Caco-2 (cell line): ENCODE measurements at regions not wholly inside any gene's neighbourhood (a gene's known extent, or its start where the extent isn't known, plus 50 kb on each side); places are given as distances from the start of the nearest gene placed in this dataset.

Experiments used
- BruUV-seq: library from RNA; stranded (reverse); fragments of 400-500 nt; replicated peaks from 2 replicates; lab custom pipeline; 2021; lab: Mats Ljungman, UMichigan
- CTCF ChIA-PET: fragments of 300-600 bp; sonication (Branson Sonifier 250); formaldehyde crosslinking; loops from one replicate; lab custom pipeline; 2022; ENCODE audit warnings: antibody characterized with exemption; lab: Charles Lee
- POLR2A ChIA-PET: fragments of 300-600 bp; sonication (Branson Sonifier 250); formaldehyde crosslinking; loops from one replicate; lab custom pipeline; 2022; ENCODE audit warnings: antibody characterized with exemption; lab: Charles Lee
- DNase-seq, 2 experiments: peaks; one replicate each; pipeline versions ENCODE4 v3.0.0 to v3.0.0-alpha.2; 2020 to 2022
- H3K27me3 ChIP-seq: replicated peaks from 2 replicates; pipeline ENCODE4 v1.6.0; 2011; ENCODE audit warnings: low read length; ENCODE audit not compliant: control insufficient read depth, insufficient read depth
- H3K36me3 ChIP-seq: 2 replicates; pipeline ENCODE4 v1.5.1; 2011; ENCODE audit warnings: low read length; ENCODE audit not compliant: control insufficient read depth, insufficient read depth
- H3K4me1 ChIP-seq: fragments of 250-450 bp; sonication (Bioruptor Pico); 2 replicates; pipeline ENCODE4 v1.5.1; 2020; ENCODE audit warnings: mild to moderate bottlenecking
- H3K4me3 ChIP-seq: 2 replicates; pipeline ENCODE4 v1.5.1; 2011; ENCODE audit warnings: low read depth, mild to moderate bottlenecking, control low read depth, low read length
- H3K9me3 ChIP-seq: fragments of 250-450 bp; sonication (Bioruptor Pico); 2 replicates; pipeline ENCODE4 v1.5.1; 2020; ENCODE audit warnings: mild to moderate bottlenecking, moderate library complexity
- H3K27ac Mint-ChIP-seq: one replicate; pipeline ENCODE4 v1.8.0; 2022; ENCODE audit warnings: mixed read lengths; ENCODE audit not compliant: unreplicated experiment
- H3K27me3 Mint-ChIP-seq: one replicate; pipeline ENCODE4 v1.8.0; 2022; ENCODE audit warnings: mixed read lengths; ENCODE audit not compliant: insufficient read depth, unreplicated experiment
- H3K36me3 Mint-ChIP-seq: one replicate; pipeline ENCODE4 v1.8.0; 2022; ENCODE audit warnings: mild to moderate bottlenecking, mixed read lengths; ENCODE audit not compliant: insufficient read depth, unreplicated experiment
- H3K4me1 Mint-ChIP-seq: one replicate; pipeline ENCODE4 v1.8.0; 2022; ENCODE audit warnings: low read depth, mixed read lengths; ENCODE audit not compliant: unreplicated experiment
- H3K4me3 Mint-ChIP-seq: one replicate; pipeline ENCODE4 v1.8.0; 2022; ENCODE audit warnings: mild to moderate bottlenecking, moderate library complexity, mixed read lengths; ENCODE audit not compliant: unreplicated experiment
- H3K9me3 Mint-ChIP-seq: one replicate; pipeline ENCODE4 v1.8.0; 2022; ENCODE audit warnings: mixed read lengths; ENCODE audit not compliant: unreplicated experiment
- intact Hi-C: fragments of 100-400 bp; cut with micrococcal nuclease; formaldehyde crosslinking; loops from one replicate; pipeline ENCODE4 v1.10.0; 2022; ENCODE audit not compliant: unreplicated experiment
- TF ChIP-seq, protein P1 (sequence below), 2 experiments: fragments of 200-600 bp in 1 of 2; IDR thresholded peaks; 1 replicate in 1 of 2; 2 replicates in 1 of 2; pipeline versions ENCODE4 v1.5.1 to v1.8.0; 2011 to 2022; ENCODE audit warnings: antibody characterized with exemption in 1 of 2, control low read depth in 1 of 2, inconsistent platforms in 1 of 2, low read depth in 1 of 2, low read length in 1 of 2, mild to moderate bottlenecking in 1 of 2, moderate library complexity in 1 of 2; ENCODE audit not compliant: insufficient read depth in 1 of 2, severe bottlenecking in 1 of 2, unreplicated experiment in 1 of 2

- Histone ChIP-seq H3K27me3 (no peaks in the 10 kb centered on the region), H3K9me3 (no peaks in the 10 kb centered on the region), H3K4me3 (no peak overlapping the region), H3K36me3 (no peaks in the 10 kb centered on the region; the same call in 1 of the 2 replicates), H3K4me1 (peaks cover 22% of the 10 kb centered on the region)
- DNase-seq, result peak; percentile 90 to 91
- H3K9me3 Mint-ChIP-seq, result no peaks in the 10 kb centered on the region
- TF ChIP-seq, protein P1, sequence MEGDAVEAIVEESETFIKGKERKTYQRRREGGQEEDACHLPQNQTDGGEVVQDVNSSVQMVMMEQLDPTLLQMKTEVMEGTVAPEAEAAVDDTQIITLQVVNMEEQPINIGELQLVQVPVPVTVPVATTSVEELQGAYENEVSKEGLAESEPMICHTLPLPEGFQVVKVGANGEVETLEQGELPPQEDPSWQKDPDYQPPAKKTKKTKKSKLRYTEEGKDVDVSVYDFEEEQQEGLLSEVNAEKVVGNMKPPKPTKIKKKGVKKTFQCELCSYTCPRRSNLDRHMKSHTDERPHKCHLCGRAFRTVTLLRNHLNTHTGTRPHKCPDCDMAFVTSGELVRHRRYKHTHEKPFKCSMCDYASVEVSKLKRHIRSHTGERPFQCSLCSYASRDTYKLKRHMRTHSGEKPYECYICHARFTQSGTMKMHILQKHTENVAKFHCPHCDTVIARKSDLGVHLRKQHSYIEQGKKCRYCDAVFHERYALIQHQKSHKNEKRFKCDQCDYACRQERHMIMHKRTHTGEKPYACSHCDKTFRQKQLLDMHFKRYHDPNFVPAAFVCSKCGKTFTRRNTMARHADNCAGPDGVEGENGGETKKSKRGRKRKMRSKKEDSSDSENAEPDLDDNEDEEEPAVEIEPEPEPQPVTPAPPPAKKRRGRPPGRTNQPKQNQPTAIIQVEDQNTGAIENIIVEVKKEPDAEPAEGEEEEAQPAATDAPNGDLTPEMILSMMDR (IDR thresholded peaks at IDR 0.05; ENCODE audit: insufficient read depth in 1 of 2, low read depth in 1 of 2, low read length in 1 of 2, severe bottlenecking in 1 of 2, unreplicated experiment in 1 of 2), result no peak
- peak overlapping the region; percentile 49 for H3K4me3 Mint-ChIP-seq
- H3K27ac Mint-ChIP-seq, result peak overlapping the region; percentile 80
- ChIA-PET POLR2A (interaction anchor here (0.6 kb wide), 1 partner anchor 350 kb away, joined by 6 read pairs; no protein-coding TSS in a partner anchor), CTCF (interaction anchor here (0.6 to 1.3 kb wide), 6 partner anchors 9 to 780 kb away, joined by 3 to 5 read pairs (median 3); partner anchors contain the start of gene MOCS1)
- BruUV-seq, result TSS peak; percentile 27
- H3K4me1 Mint-ChIP-seq, result peaks cover 25% of the 10 kb centered on the region
- no peaks in the 10 kb centered on the region for H3K27me3 Mint-ChIP-seq
- peaks cover 7% of the 10 kb centered on the region for H3K36me3 Mint-ChIP-seq
- intact Hi-C loops, result loop anchor here (1.0 to 10.0 kb wide), 5 partner anchors 7 to 350 kb away; no protein-coding TSS in a partner anchor
Observed at GRCh38 chr6:40714576-40715564, 127.7 kb upstream of the LRFN2 start.

DNA sequence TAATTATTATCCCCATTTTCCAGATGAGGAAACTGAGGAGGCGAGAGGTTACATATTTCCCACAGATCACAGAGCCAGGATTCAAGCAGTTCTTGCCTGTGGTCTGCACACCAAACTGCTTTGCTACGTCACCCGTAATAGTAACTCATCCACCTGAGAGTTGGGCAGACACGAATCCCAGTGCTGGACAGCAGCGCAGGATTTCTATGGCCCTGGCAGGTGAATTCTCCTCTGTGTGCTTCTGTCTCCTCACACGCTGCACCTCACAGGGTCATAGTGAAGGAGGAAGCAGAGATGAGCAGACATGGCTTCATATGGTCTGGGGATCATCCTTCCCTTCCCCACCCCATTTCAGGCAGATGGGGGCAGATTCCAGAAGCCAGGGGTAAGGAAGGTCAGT lies 127.0 kb upstream of the LRFN2 start:
- CTCF ChIA-PET, result interaction anchor here (0.6 to 1.3 kb wide), 5 partner anchors 15 to 780 kb away, joined by 3 to 5 read pairs (median 3); partner anchors contain the start of gene MOCS1
- peaks cover 20% of the 10 kb centered on the region for H3K4me1 Mint-ChIP-seq
- peaks cover 7% of the 10 kb centered on the region for H3K36me3 Mint-ChIP-seq
- no peak for DNase-seq
- H3K9me3 Mint-ChIP-seq, result no peaks in the 10 kb centered on the region
- H3K9me3 ChIP-seq, result no peaks in the 10 kb centered on the region
- BruUV-seq, result TSS peak; percentile 55
- TF ChIP-seq, protein P1 (IDR thresholded peaks at IDR 0.05; ENCODE audit: insufficient read depth in 1 of 2, low read depth in 1 of 2, low read length in 1 of 2, severe bottlenecking in 1 of 2, unreplicated experiment in 1 of 2), result no peak
- peak overlapping the region; percentile 49 for H3K4me3 Mint-ChIP-seq
- intact Hi-C loops, result loop anchor here (1.0 to 10.0 kb wide), 5 partner anchors 8 to 351 kb away; no protein-coding TSS in a partner anchor
- H3K27ac Mint-ChIP-seq, result peak overlapping the region; percentile 80
- H3K4me1 ChIP-seq, result peaks cover 17% of the 10 kb centered on the region
- H3K36me3 ChIP-seq, result no peaks in the 10 kb centered on the region; the same call in 1 of the 2 replicates
- POLR2A ChIA-PET, result interaction anchor here (0.6 kb wide), 1 partner anchor 350 kb away, joined by 6 read pairs; no protein-coding TSS in a partner anchor
- no peak overlapping the region for H3K4me3 ChIP-seq
- H3K27me3 ChIP-seq, result no peaks in the 10 kb centered on the region
- H3K27me3 Mint-ChIP-seq, result no peaks in the 10 kb centered on the region
